ENCODE measurements at regions not wholly inside any gene's neighbourhood (a gene's known extent, or its start where the extent isn't known, plus 50 kb on each side); places are given as distances from the start of the nearest gene placed in this dataset.

- Mint-ChIP-seq H3K27me3 (ENCODE audit: low read depth) (peaks cover 7% of the 10 kb centered on the region), H3K36me3 (ENCODE audit: low read depth) (no peaks in the 10 kb centered on the region), H3K27ac (no peak overlapping the region), H3K4me3 (no peak overlapping the region), H3K4me1 (ENCODE audit: low read depth) (peaks cover 6% of the 10 kb centered on the region), H3K9me3 (ENCODE audit: insufficient read depth) (no peaks in the 10 kb centered on the region)
- DNase-seq (no peak), ATAC-seq (no peak)
- POLR2A ChIA-PET: no interaction called here
- CTCF ChIA-PET: no interaction called here
These were observed 82.7 kb downstream of the THAP12 start for GRCh38 chr11:76298255-76298654.

- CTCF ChIA-PET: interaction anchor here (5.8 kb wide), 1 partner anchor 88 kb away, joined by 41 read pairs; no protein-coding TSS in a partner anchor
- Mint-ChIP-seq H3K27ac (no peak overlapping the region), H3K27me3 (ENCODE audit: low read depth) (peaks cover 2% of the 10 kb centered on the region), H3K4me1 (ENCODE audit: low read depth) (peaks cover 17% of the 10 kb centered on the region), H3K9me3 (ENCODE audit: insufficient read depth) (no peaks in the 10 kb centered on the region), H3K36me3 (ENCODE audit: low read depth) (no peaks in the 10 kb centered on the region), H3K4me3 (no peak overlapping the region)
- POLR2A ChIA-PET: no interaction called here
- no peak for ATAC-seq
- DNase-seq: no peak
These were observed 84.0 kb downstream of the THAP12 start for GRCh38 chr11:76296731-76297542.

- ChIA-PET CTCF (interaction anchor here (1.1 to 5.8 kb wide), 3 partner anchors 26 to 84 kb away, joined by 4 to 41 read pairs (median 4); no protein-coding TSS in a partner anchor), POLR2A (interaction anchor here (1.1 kb wide), 1 partner anchor 85 kb away, joined by 3 read pairs; no protein-coding TSS in a partner anchor)
- DNase-seq: peak; percentile 35
- Mint-ChIP-seq H3K4me1 (ENCODE audit: low read depth) (peaks cover 27% of the 10 kb centered on the region), H3K36me3 (ENCODE audit: low read depth) (no peaks in the 10 kb centered on the region), H3K27ac (peak overlapping the region; percentile 47), H3K9me3 (ENCODE audit: insufficient read depth) (no peaks in the 10 kb centered on the region), H3K27me3 (ENCODE audit: low read depth) (no peaks in the 10 kb centered on the region), H3K4me3 (peak overlapping the region; percentile 16)
- ATAC-seq: peak; percentile 41
These were observed 86.9 kb upstream of the WNT11 start for GRCh38 chr11:76293189-76293631.

- CTCF ChIA-PET: interaction anchor here (1.1 to 5.8 kb wide), 3 partner anchors 26 to 84 kb away, joined by 4 to 41 read pairs (median 4); no protein-coding TSS in a partner anchor
- no peak for DNase-seq
- ATAC-seq: no peak
- Mint-ChIP-seq H3K4me3 (peak overlapping the region; percentile 16), H3K36me3 (ENCODE audit: low read depth) (no peaks in the 10 kb centered on the region), H3K27ac (peak overlapping the region; percentile 47), H3K27me3 (ENCODE audit: low read depth) (no peaks in the 10 kb centered on the region), H3K9me3 (ENCODE audit: insufficient read depth) (no peaks in the 10 kb centered on the region), H3K4me1 (ENCODE audit: low read depth) (peaks cover 33% of the 10 kb centered on the region)
- POLR2A ChIA-PET: interaction anchor here (1.1 kb wide), 1 partner anchor 84 kb away, joined by 3 read pairs; no protein-coding TSS in a partner anchor
These were observed 86.4 kb upstream of the WNT11 start for GRCh38 chr11:76292583-76293188.

GRCh38 chr11:76291576-76292526 lies 85.5 kb upstream of the WNT11 start:
- Mint-ChIP-seq H3K9me3 (ENCODE audit: insufficient read depth) (no peaks in the 10 kb centered on the region), H3K27me3 (ENCODE audit: low read depth) (no peaks in the 10 kb centered on the region), H3K4me1 (ENCODE audit: low read depth) (peaks cover 41% of the 10 kb centered on the region), H3K27ac (peak overlapping the region; percentile 52), H3K36me3 (ENCODE audit: low read depth) (no peaks in the 10 kb centered on the region), H3K4me3 (no peak overlapping the region)
- DNase-seq (no peak), ATAC-seq (no peak)
- POLR2A ChIA-PET: interaction anchor here (1.1 kb wide), 1 partner anchor 83 kb away, joined by 3 read pairs; no protein-coding TSS in a partner anchor
- CTCF ChIA-PET: interaction anchor here (5.8 kb wide), 1 partner anchor 83 kb away, joined by 41 read pairs; no protein-coding TSS in a partner anchor

GRCh38 chr11:76288166-76288980 lies 82.1 kb upstream of the WNT11 start:
- Mint-ChIP-seq H3K27me3 (ENCODE audit: low read depth) (no peaks in the 10 kb centered on the region), H3K4me3 (peak overlapping the region; percentile 38), H3K36me3 (ENCODE audit: low read depth) (no peaks in the 10 kb centered on the region), H3K27ac (peak overlapping the region; percentile 87), H3K4me1 (ENCODE audit: low read depth) (peaks cover 40% of the 10 kb centered on the region), H3K9me3 (ENCODE audit: insufficient read depth) (no peaks in the 10 kb centered on the region)
- ATAC-seq (peak; percentile 77), DNase-seq (peak; percentile 50)
- ChIA-PET CTCF (interaction anchor here (1.8 to 5.2 kb wide), 2 partner anchors 80 to 136 kb away, joined by 4 to 29 read pairs; no protein-coding TSS in a partner anchor), POLR2A (interaction anchor here (2.2 kb wide), 1 partner anchor 52 kb away, joined by 6 read pairs; no protein-coding TSS in a partner anchor)

- H3K4me3 Mint-ChIP-seq: no peak overlapping the region
- peaks cover 35% of the 10 kb centered on the region for H3K4me1 Mint-ChIP-seq (ENCODE audit: low read depth)
- H3K27me3 Mint-ChIP-seq (ENCODE audit: low read depth): no peaks in the 10 kb centered on the region
- no peak for DNase-seq
- POLR2A ChIA-PET: interaction anchor here (2.2 kb wide), 1 partner anchor 51 kb away, joined by 6 read pairs; no protein-coding TSS in a partner anchor
- H3K36me3 Mint-ChIP-seq (ENCODE audit: low read depth): no peaks in the 10 kb centered on the region
- no peaks in the 10 kb centered on the region for H3K9me3 Mint-ChIP-seq (ENCODE audit: insufficient read depth)
- peak overlapping the region; percentile 87 for H3K27ac Mint-ChIP-seq
- ATAC-seq: no peak
- CTCF ChIA-PET: interaction anchor here (5.2 kb wide), 1 partner anchor 79 kb away, joined by 29 read pairs; no protein-coding TSS in a partner anchor
These were observed 80.9 kb upstream of the WNT11 start for GRCh38 chr11:76287227-76287626.

- H3K4me3 Mint-ChIP-seq: no peak overlapping the region
- DNase-seq: no peak
- CTCF ChIA-PET: interaction anchor here (1.1 to 5.2 kb wide), 2 partner anchors 77 kb away, joined by 4 to 29 read pairs; no protein-coding TSS in a partner anchor
- peaks cover 37% of the 10 kb centered on the region for H3K4me1 Mint-ChIP-seq (ENCODE audit: low read depth)
- no peaks in the 10 kb centered on the region for H3K27me3 Mint-ChIP-seq (ENCODE audit: low read depth)
- no peaks in the 10 kb centered on the region for H3K36me3 Mint-ChIP-seq (ENCODE audit: low read depth)
- POLR2A ChIA-PET: no interaction called here
- no peak overlapping the region for H3K27ac Mint-ChIP-seq
- no peak for ATAC-seq
- H3K9me3 Mint-ChIP-seq (ENCODE audit: insufficient read depth): no peaks in the 10 kb centered on the region
These were observed 79.2 kb upstream of the WNT11 start for GRCh38 chr11:76285397-76286104.

- DNase-seq: no peak
- ChIA-PET POLR2A (no interaction called here), CTCF (no interaction called here)
- H3K36me3 Mint-ChIP-seq (ENCODE audit: low read depth): no peaks in the 10 kb centered on the region
- no peaks in the 10 kb centered on the region for H3K9me3 Mint-ChIP-seq (ENCODE audit: insufficient read depth)
- no peak overlapping the region for H3K4me3 Mint-ChIP-seq
- no peak overlapping the region for H3K27ac Mint-ChIP-seq
- H3K4me1 Mint-ChIP-seq (ENCODE audit: low read depth): peaks cover 34% of the 10 kb centered on the region
- no peak for ATAC-seq
- H3K27me3 Mint-ChIP-seq (ENCODE audit: low read depth): no peaks in the 10 kb centered on the region
These were observed 77.9 kb upstream of the WNT11 start for GRCh38 chr11:76284161-76284560.

- DNase-seq (no peak), ATAC-seq (no peak)
- Mint-ChIP-seq H3K36me3 (ENCODE audit: low read depth) (no peaks in the 10 kb centered on the region), H3K27ac (no peak overlapping the region), H3K9me3 (ENCODE audit: insufficient read depth) (no peaks in the 10 kb centered on the region), H3K4me1 (ENCODE audit: low read depth) (peaks cover 25% of the 10 kb centered on the region), H3K4me3 (no peak overlapping the region), H3K27me3 (ENCODE audit: low read depth) (no peaks in the 10 kb centered on the region)
- CTCF ChIA-PET: no interaction called here
- POLR2A ChIA-PET: no interaction called here
These were observed 76.7 kb upstream of the WNT11 start for GRCh38 chr11:76282811-76283595.
